ENCODE measurements at regions not wholly inside any gene's neighbourhood (a gene's known extent, or its start where the extent isn't known, plus 50 kb on each side); places are given as distances from the start of the nearest gene placed in this dataset.

DNA sequence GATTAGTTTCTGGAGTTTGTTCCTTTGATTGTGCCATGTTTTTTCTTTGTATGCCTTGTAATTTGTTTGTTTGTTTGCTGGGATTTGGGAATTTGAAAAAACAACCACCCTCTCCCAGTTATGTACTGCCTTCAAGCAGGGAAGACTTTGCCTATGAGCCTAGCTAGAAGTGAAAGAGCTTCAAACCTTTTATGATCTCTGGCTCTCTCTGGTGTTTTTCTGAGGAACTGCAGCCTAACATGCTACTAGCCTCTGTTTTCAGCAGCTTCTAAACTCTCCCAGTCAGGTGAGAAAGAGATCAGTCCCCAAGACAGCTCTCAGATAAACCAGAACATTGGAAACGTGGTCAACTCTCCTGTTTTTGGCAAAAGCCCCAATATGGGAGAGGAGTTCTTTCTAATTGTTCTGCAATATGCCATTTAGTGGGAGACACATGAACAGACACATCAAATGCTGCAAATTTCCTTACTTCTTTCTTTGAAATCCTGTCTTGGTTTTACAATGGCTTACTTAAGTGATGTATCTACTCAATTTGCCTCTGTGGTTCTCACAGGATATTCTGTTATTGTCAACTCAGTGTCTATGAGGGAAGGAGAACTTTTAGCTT lies 58.9 kb upstream of the SERINC1 start:
- TF ChIP-seq, protein P1, sequence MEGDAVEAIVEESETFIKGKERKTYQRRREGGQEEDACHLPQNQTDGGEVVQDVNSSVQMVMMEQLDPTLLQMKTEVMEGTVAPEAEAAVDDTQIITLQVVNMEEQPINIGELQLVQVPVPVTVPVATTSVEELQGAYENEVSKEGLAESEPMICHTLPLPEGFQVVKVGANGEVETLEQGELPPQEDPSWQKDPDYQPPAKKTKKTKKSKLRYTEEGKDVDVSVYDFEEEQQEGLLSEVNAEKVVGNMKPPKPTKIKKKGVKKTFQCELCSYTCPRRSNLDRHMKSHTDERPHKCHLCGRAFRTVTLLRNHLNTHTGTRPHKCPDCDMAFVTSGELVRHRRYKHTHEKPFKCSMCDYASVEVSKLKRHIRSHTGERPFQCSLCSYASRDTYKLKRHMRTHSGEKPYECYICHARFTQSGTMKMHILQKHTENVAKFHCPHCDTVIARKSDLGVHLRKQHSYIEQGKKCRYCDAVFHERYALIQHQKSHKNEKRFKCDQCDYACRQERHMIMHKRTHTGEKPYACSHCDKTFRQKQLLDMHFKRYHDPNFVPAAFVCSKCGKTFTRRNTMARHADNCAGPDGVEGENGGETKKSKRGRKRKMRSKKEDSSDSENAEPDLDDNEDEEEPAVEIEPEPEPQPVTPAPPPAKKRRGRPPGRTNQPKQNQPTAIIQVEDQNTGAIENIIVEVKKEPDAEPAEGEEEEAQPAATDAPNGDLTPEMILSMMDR (conservative IDR thresholded peaks at IDR 0.05; ENCODE audit: low read depth, low read length) = peak; percentile 81
- TF ChIP-seq EZH2 (IDR thresholded peaks at IDR 0.05; ENCODE audit: low read length, unreplicated experiment) (no peak), EZH2phosphoT487 (IDR thresholded peaks at IDR 0.05; ENCODE audit: borderline replicate concordance, low read length) (no peak)
